Ovary (tissue), 7 donors: ENCODE measurements at regions not wholly inside any gene's neighbourhood (a gene's known extent, or its start where the extent isn't known, plus 50 kb on each side); places are given as distances from the start of the nearest gene placed in this dataset.
"Not testable (repeated sequence)": the region's sequence is repeated elsewhere in the genome, so short reads cannot be mapped to it uniquely, and the experiment has no call there.

Experiments
- DNase-seq, 5 donors: peaks; one replicate each; pipeline ENCODE4 v3.0.0-alpha.2; 2019 to 2020
- H3K27ac ChIP-seq, 2 donors: fragments of 200-600 bp; one replicate each; pipeline versions ENCODE4 v1.5.1 to v1.8.0; 2019 to 2022
- H3K27me3 ChIP-seq: fragments of 200-600 bp; one replicate; pipeline ENCODE4 v1.8.0; 2022
- H3K36me3 ChIP-seq: fragments of 200-600 bp; sonication (generic); one replicate; pipeline ENCODE4 v1.5.1; 2019
- H3K4me1 ChIP-seq: one replicate; pipeline ENCODE4 v1.8.1; 2013; ENCODE audit warnings: mild to moderate bottlenecking, moderate library complexity; ENCODE audit not compliant: insufficient read depth
- H3K4me3 ChIP-seq: fragments of 200-600 bp; sonication (generic); one replicate; pipeline ENCODE4 v1.5.1; 2017
- H3K9me3 ChIP-seq, 2 donors: fragments of 200-600 bp in 1 of 2; sonication (generic) in 1 of 2; one replicate each; pipeline versions ENCODE4 v1.5.1 to v1.8.1; 2013 to 2019; ENCODE audit warnings: mild to moderate bottlenecking in 1 of 2, moderate library complexity in 1 of 2
- CTCF ChIP-seq, 3 donors: fragments of 450-650 bp in 2 of 3; fragments of 200-600 bp in 1 of 3; IDR thresholded peaks; one replicate each; pipeline versions ENCODE4 v1.5.1 to v1.8.0; 2016 to 2022; ENCODE audit warnings: antibody characterized with exemption in 3 of 3, mild to moderate bottlenecking in 1 of 3
- EP300 ChIP-seq: sonication (generic); formaldehyde crosslinking; IDR thresholded peaks from one replicate; pipeline ENCODE4 v1.6.1; 2017; ENCODE audit warnings: antibody characterized with exemption
- POLR2A ChIP-seq: fragments of 450-650 bp; IDR thresholded peaks from one replicate; pipeline ENCODE4 v1.6.1; 2017; ENCODE audit warnings: antibody characterized with exemption, mild to moderate bottlenecking, moderate library complexity
- WGBS, 3 donors: extraction: QIAGEN DNeasy Blood & Tissue Kit in 1 of 3; methylation state at CpG; one replicate each; pipeline versions ENCODE4 v1.1.5 to v1.1.7; 2013 to 2017; 5-methylcytosine and 5-hydroxymethylcytosine counted together
- intact Hi-C, 4 donors: fragments of 100-400 bp; cut with DNase I; formaldehyde crosslinking; loops; one replicate each; pipeline versions ENCODE4 v1.11.0 to v1.15.1; 2022 to 2023
- donor health status: DM: no; HTN: no; CAD: no; lungs with moderate emphysema.
- donor health status: DM: no; HTN: no; CAD: no.
- donor health status: Bipolar disorder and iron deficiency.
- donor health status: DM: no; HTN: no; CAD: no.
- donor health status: DM: yes; HTN: yes; CAD: no.

- DNase-seq = no peak
- TF ChIP-seq POLR2A (no peak), CTCF (IDR thresholded peaks at IDR 0.05) (no peak), EP300 (no peak)
- no peak overlapping the region for H3K4me3 ChIP-seq
- intact Hi-C loops = no loop called here
- no peaks in the 10 kb centered on the region for H3K9me3 ChIP-seq
- H3K36me3 ChIP-seq = no peaks in the 10 kb centered on the region
- no peaks in the 10 kb centered on the region for H3K4me1 ChIP-seq
- H3K27ac ChIP-seq = no peak overlapping the region
- 55 to 62% (median 55%) methylated on average over 4 of the region's 4 CpGs for WGBS, 3 donors
- H3K27me3 ChIP-seq = no peaks in the 10 kb centered on the region
These were observed 72.4 kb upstream of the VSTM5 start for GRCh38 chr11:93922830-93923229.

- DNase-seq, H3K4me3 ChIP-seq, H3K9me3 ChIP-seq, H3K4me1 ChIP-seq, H3K27me3 ChIP-seq, H3K27ac ChIP-seq, H3K36me3 ChIP-seq: not testable (repeated sequence)
- intact Hi-C loops = loop anchor here in 1 of 4 donors (5.0 kb wide), 1 partner anchor 969 kb away; no protein-coding TSS in a partner anchor
- 66 to 83% (median 74%) methylated on average over 2 of the region's 2 CpGs for WGBS, 3 donors
These were observed 75.7 kb upstream of the VSTM5 start for GRCh38 chr11:93926099-93926498.

- no peak for TF ChIP-seq EP300
- TF ChIP-seq CTCF (IDR thresholded peaks at IDR 0.05) = no peak
- no peak for TF ChIP-seq POLR2A
- Histone ChIP-seq H3K4me3 (no peak overlapping the region), H3K4me1 (no peaks in the 10 kb centered on the region), H3K27me3 (no peaks in the 10 kb centered on the region), H3K9me3 (no peaks in the 10 kb centered on the region), H3K27ac (no peak overlapping the region), H3K36me3 (no peaks in the 10 kb centered on the region)
- intact Hi-C loops = loop anchor here in 1 of 4 donors (5.0 kb wide), 1 partner anchor 972 kb away; no protein-coding TSS in a partner anchor
- 67 to 85% (median 84%) methylated on average over 1 of the region's 1 CpG for WGBS, 3 donors
- DNase-seq = no peak
These were observed 79.0 kb upstream of the VSTM5 start for GRCh38 chr11:93929407-93929806.

GRCh38 chr11:93933230-93933629 lies 82.8 kb upstream of the VSTM5 start:
- 36 to 52% (median 41%) methylated on average over 3 of the region's 3 CpGs for WGBS, 3 donors

GRCh38 chr11:93935826-93936225 lies 85.3 kb upstream of the HEPHL1 start:
- Histone ChIP-seq H3K4me1 (no peaks in the 10 kb centered on the region), H3K9me3 (no peaks in the 10 kb centered on the region), H3K27me3 (no peaks in the 10 kb centered on the region), H3K4me3 (no peak overlapping the region), H3K27ac (no peak overlapping the region), H3K36me3 (no peaks in the 10 kb centered on the region)
- WGBS, 3 donors = 75 to 81% (median 80%) methylated on average over 5 of the region's 5 CpGs
- TF ChIP-seq EP300 (no peak), CTCF (IDR thresholded peaks at IDR 0.05) (no peak), POLR2A (no peak)
- intact Hi-C loops = no loop called here
- no peak for DNase-seq

More at GRCh38 chr11:93933230-93933629, 82.8 kb upstream of the VSTM5 start:
- Histone ChIP-seq H3K9me3 (no peaks in the 10 kb centered on the region), H3K4me1 (no peaks in the 10 kb centered on the region), H3K36me3 (no peaks in the 10 kb centered on the region), H3K27ac (no peak overlapping the region), H3K4me3 (no peak overlapping the region), H3K27me3 (no peaks in the 10 kb centered on the region)
- no peak for DNase-seq
- intact Hi-C loops = no loop called here
- TF ChIP-seq EP300 = no peak

GRCh38 chr11:93936460-93936859 lies 84.7 kb upstream of the HEPHL1 start:
- Histone ChIP-seq H3K27ac (no peak overlapping the region), H3K4me3 (no peak overlapping the region), H3K27me3 (no peaks in the 10 kb centered on the region), H3K4me1 (no peaks in the 10 kb centered on the region), H3K9me3 (no peaks in the 10 kb centered on the region), H3K36me3 (no peaks in the 10 kb centered on the region)
- intact Hi-C loops = no loop called here
- DNase-seq = no peak
- WGBS, 3 donors = 20 to 37% (median 25%) methylated on average over 3 of the region's 3 CpGs
- no peak for TF ChIP-seq POLR2A
- TF ChIP-seq CTCF (IDR thresholded peaks at IDR 0.05) = no peak
- TF ChIP-seq EP300 = no peak
